Testis (tissue), 2 donors: ENCODE measurements at regions not wholly inside any gene's neighbourhood (a gene's known extent, or its start where the extent isn't known, plus 50 kb on each side); places are given as distances from the start of the nearest gene placed in this dataset.

Experiments
- DNase-seq: peaks from one replicate; pipeline ENCODE4 v3.0.0-alpha.2; 2019
- H3K27ac ChIP-seq, 2 donors: fragments of 200-600 bp; sonication (generic); one replicate each; pipeline ENCODE4 v1.5.1; 2019
- H3K27me3 ChIP-seq: fragments of 200-600 bp; sonication (generic); one replicate; pipeline ENCODE4 v1.5.1; 2019
- H3K36me3 ChIP-seq: fragments of 200-600 bp; sonication (generic); one replicate; pipeline ENCODE4 v1.5.1; 2017; ENCODE audit warnings: low read depth; ENCODE audit errors: missing control alignments
- H3K4me1 ChIP-seq: fragments of 200-600 bp; sonication (generic); one replicate; pipeline ENCODE4 v1.5.1; 2019
- H3K4me3 ChIP-seq, 2 donors: fragments of 200-600 bp; sonication (generic); one replicate each; pipeline ENCODE4 v1.5.1; 2017 to 2019
- H3K9me3 ChIP-seq: fragments of 200-600 bp; sonication (generic); one replicate; pipeline ENCODE4 v1.5.1; 2017
- CTCF ChIP-seq, 3 experiments: fragments of 450-650 bp in 2 of 3; fragments of 200-600 bp in 1 of 3; sonication (generic) in 1 of 3; IDR thresholded peaks; one replicate each; pipeline ENCODE4 v1.5.1; 2016 to 2019; ENCODE audit warnings: antibody characterized with exemption in 3 of 3, mild to moderate bottlenecking in 2 of 3, moderate library complexity in 1 of 3
- POLR2A ChIP-seq: fragments of 450-650 bp; IDR thresholded peaks from one replicate; pipeline ENCODE4 v1.6.1; 2017; ENCODE audit warnings: antibody characterized with exemption, mild to moderate bottlenecking, moderate library complexity
- WGBS, 2 donors: methylation state at CpG; one replicate each; pipeline ENCODE4 v1.1.5; 2018; 5-methylcytosine and 5-hydroxymethylcytosine counted together
- intact Hi-C: fragments of 100-400 bp; cut with DNase I; formaldehyde crosslinking; loops from one replicate; pipeline ENCODE4 v1.15.1; 2023; ENCODE audit warnings: low total_unique reads

GRCh38 chr14:82897469-82898308 is 1364.0 kb upstream of the SEL1L start:
- Histone ChIP-seq H3K4me3 (no peak overlapping the region), H3K4me1 (no peaks in the 10 kb centered on the region), H3K27me3 (no peaks in the 10 kb centered on the region), H3K27ac (no peak overlapping the region), H3K9me3 (no peaks in the 10 kb centered on the region), H3K36me3 (no peaks in the 10 kb centered on the region)
- intact Hi-C loops: no loop called here
- WGBS, 2 donors: 73 to 78% methylated on average over 4 of the region's 4 CpGs
- DNase-seq: no peak
- TF ChIP-seq CTCF (IDR thresholded peaks at IDR 0.05) (no peak), POLR2A (no peak)

GRCh38 chr14:82905762-82906161 is 1372.1 kb upstream of the SEL1L start:
- TF ChIP-seq CTCF (IDR thresholded peaks at IDR 0.05) (no peak), POLR2A (no peak)
- intact Hi-C loops: no loop called here
- DNase-seq: no peak
- no peaks in the 10 kb centered on the region for H3K27me3 ChIP-seq
- no peaks in the 10 kb centered on the region for H3K36me3 ChIP-seq
- no peak overlapping the region for H3K27ac ChIP-seq
- no peaks in the 10 kb centered on the region for H3K4me1 ChIP-seq
- no peak overlapping the region for H3K4me3 ChIP-seq
- H3K9me3 ChIP-seq: no peaks in the 10 kb centered on the region
- WGBS, 2 donors: 86 to 89% methylated on average over 2 of the region's 2 CpGs

- Histone ChIP-seq H3K27ac (no peak overlapping the region), H3K4me3 (no peak overlapping the region), H3K36me3 (no peaks in the 10 kb centered on the region), H3K9me3 (no peaks in the 10 kb centered on the region), H3K4me1 (no peaks in the 10 kb centered on the region), H3K27me3 (no peaks in the 10 kb centered on the region)
- 46 to 64% methylated on average over 2 of the region's 2 CpGs for WGBS, 2 donors
- TF ChIP-seq POLR2A (no peak), CTCF (IDR thresholded peaks at IDR 0.05) (no peak)
- intact Hi-C loops: no loop called here
- DNase-seq: no peak
Observed at GRCh38 chr14:82911930-82912329, 1378.3 kb upstream of the SEL1L start.

GRCh38 chr14:82913396-82913795 is 1379.7 kb upstream of the SEL1L start:
- intact Hi-C loops: no loop called here
- Histone ChIP-seq H3K4me1 (no peaks in the 10 kb centered on the region), H3K27ac (no peak overlapping the region), H3K27me3 (no peaks in the 10 kb centered on the region), H3K9me3 (no peaks in the 10 kb centered on the region), H3K36me3 (no peaks in the 10 kb centered on the region), H3K4me3 (no peak overlapping the region)
- TF ChIP-seq POLR2A: no peak
- no peak for TF ChIP-seq CTCF (IDR thresholded peaks at IDR 0.05)
- DNase-seq: no peak

- Histone ChIP-seq H3K4me3 (no peak overlapping the region), H3K4me1 (no peaks in the 10 kb centered on the region), H3K9me3 (no peaks in the 10 kb centered on the region), H3K27ac (no peak overlapping the region), H3K36me3 (no peaks in the 10 kb centered on the region), H3K27me3 (no peaks in the 10 kb centered on the region)
- DNase-seq: no peak
- TF ChIP-seq POLR2A (no peak), CTCF (IDR thresholded peaks at IDR 0.05) (no peak)
- 38 to 58% methylated on average over 3 of the region's 3 CpGs for WGBS, 2 donors
- intact Hi-C loops: no loop called here
Observed at GRCh38 chr14:82915381-82915780, 1381.7 kb upstream of the SEL1L start.
